ENCODE measurements at regions not wholly inside any gene's neighbourhood (a gene's known extent, or its start where the extent isn't known, plus 50 kb on each side); places are given as distances from the start of the nearest gene placed in this dataset.

- 62% methylated on average over 6 of the region's 6 CpGs for WGBS
- Histone ChIP-seq H3K27ac (no peak overlapping the region), H3K9me3 (no peaks in the 10 kb centered on the region), H3K36me3 (no peaks in the 10 kb centered on the region), H3K27me3 (no peaks in the 10 kb centered on the region), H3K4me1 (peaks cover 2% of the 10 kb centered on the region), H3K4me3 (no peak overlapping the region)
- no peak for DNase-seq (ENCODE audit: low spot score in 2 of 2)
- TF ChIP-seq POLR2A (IDR thresholded peaks at IDR 0.05) (no peak), CTCF (IDR thresholded peaks at IDR 0.05) (no peak), EP300 (IDR thresholded peaks at IDR 0.05) (no peak), POLR2AphosphoS5 (IDR thresholded peaks at IDR 0.05) (no peak)
Measured at GRCh38 chr13:99071666-99072065, 93.8 kb upstream of the DOCK9 start.

- TF ChIP-seq CTCF (IDR thresholded peaks at IDR 0.05) (no peak), POLR2A (IDR thresholded peaks at IDR 0.05) (no peak), POLR2AphosphoS5 (IDR thresholded peaks at IDR 0.05) (no peak)
- 86% methylated on average over 2 of the region's 2 CpGs for WGBS
- Histone ChIP-seq H3K27ac (no peak overlapping the region), H3K4me3 (no peak overlapping the region), H3K36me3 (no peaks in the 10 kb centered on the region), H3K27me3 (no peaks in the 10 kb centered on the region), H3K9me3 (no peaks in the 10 kb centered on the region), H3K4me1 (no peaks in the 10 kb centered on the region)
- DNase-seq (ENCODE audit: low spot score in 2 of 2): no peak
Measured at GRCh38 chr13:99072356-99072755, 94.5 kb upstream of the DOCK9 start.

- no peak overlapping the region for H3K4me3 ChIP-seq
- no peak for TF ChIP-seq POLR2AphosphoS5 (IDR thresholded peaks at IDR 0.05)
- TF ChIP-seq POLR2A (IDR thresholded peaks at IDR 0.05): no peak
- TF ChIP-seq CTCF (IDR thresholded peaks at IDR 0.05): no peak
- TF ChIP-seq EP300 (IDR thresholded peaks at IDR 0.05): no peak
- H3K4me1 ChIP-seq: no peaks in the 10 kb centered on the region
- no peaks in the 10 kb centered on the region for H3K27me3 ChIP-seq
- H3K27ac ChIP-seq: no peak overlapping the region
- WGBS: 90% methylated on average over 4 of the region's 4 CpGs
- H3K36me3 ChIP-seq: no peaks in the 10 kb centered on the region
- no peak for DNase-seq (ENCODE audit: low spot score in 2 of 2)
- H3K9me3 ChIP-seq: no peaks in the 10 kb centered on the region
Measured at GRCh38 chr13:99072941-99073340, 95.1 kb upstream of the DOCK9 start.

- WGBS: 98% methylated on average over 2 of the region's 2 CpGs
- no peaks in the 10 kb centered on the region for H3K4me1 ChIP-seq
- H3K27ac ChIP-seq: no peak overlapping the region
- H3K27me3 ChIP-seq: no peaks in the 10 kb centered on the region
- no peak overlapping the region for H3K4me3 ChIP-seq
- H3K36me3 ChIP-seq: no peaks in the 10 kb centered on the region
- H3K9me3 ChIP-seq: no peaks in the 10 kb centered on the region
- DNase-seq (ENCODE audit: low spot score in 2 of 2): no peak
- TF ChIP-seq CTCF (IDR thresholded peaks at IDR 0.05) (no peak), EP300 (IDR thresholded peaks at IDR 0.05) (no peak), POLR2A (IDR thresholded peaks at IDR 0.05) (no peak), POLR2AphosphoS5 (IDR thresholded peaks at IDR 0.05) (no peak)
Measured at GRCh38 chr13:99074693-99075092, 96.8 kb upstream of the DOCK9 start.

DNA sequence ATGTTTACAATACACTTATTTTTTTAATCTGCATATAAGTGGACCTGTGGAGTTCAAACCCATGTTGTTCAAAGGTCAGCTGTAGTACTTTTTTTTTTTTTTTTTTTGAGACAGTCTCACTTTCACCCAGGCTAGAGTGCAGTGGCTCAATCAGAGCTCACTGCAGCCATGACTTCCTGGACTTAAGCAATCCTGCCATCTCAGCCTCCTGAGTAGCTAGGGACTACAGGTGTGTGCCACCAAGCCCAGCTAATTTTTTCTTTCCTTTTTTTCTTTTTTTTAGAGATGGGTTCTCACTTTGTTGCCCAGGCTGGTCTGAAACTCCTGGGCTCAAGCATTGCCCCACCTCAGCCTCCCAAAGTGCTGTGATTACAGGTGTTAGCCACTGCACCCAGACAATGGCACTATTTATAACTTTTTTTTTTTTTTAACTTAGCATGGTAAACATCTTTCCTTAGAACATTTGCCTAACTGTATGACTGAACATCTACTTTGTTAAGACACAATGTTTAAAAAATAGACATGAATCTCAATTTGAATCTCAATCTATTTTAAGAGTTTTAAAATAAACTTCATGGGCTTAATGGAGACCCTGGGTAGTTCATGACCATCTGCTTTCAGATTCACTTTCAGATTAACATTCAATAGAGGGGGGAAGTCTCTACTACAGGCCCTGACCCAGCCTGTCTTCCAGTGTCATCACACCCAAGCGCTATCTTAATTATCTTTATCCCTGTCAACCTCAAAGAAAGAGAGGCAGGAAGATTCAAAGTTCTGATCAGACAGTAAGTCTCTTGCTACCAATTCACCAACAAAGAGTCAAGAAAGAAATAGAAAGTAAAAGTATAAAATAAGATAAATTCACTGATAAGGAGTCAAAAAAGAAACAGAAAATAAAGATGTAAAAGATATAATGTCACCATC is 97.7 kb upstream of the DOCK9 start:
- 89% methylated on average over 1 of the region's 1 CpG for WGBS
- Histone ChIP-seq H3K9me3 (no peaks in the 10 kb centered on the region), H3K27me3 (no peaks in the 10 kb centered on the region), H3K4me3 (no peak overlapping the region), H3K4me1 (no peaks in the 10 kb centered on the region), H3K27ac (no peak overlapping the region), H3K36me3 (no peaks in the 10 kb centered on the region)
- no peak for DNase-seq (ENCODE audit: low spot score in 2 of 2)
- TF ChIP-seq POLR2AphosphoS5 (IDR thresholded peaks at IDR 0.05) (no peak), CTCF (IDR thresholded peaks at IDR 0.05) (no peak), POLR2A (IDR thresholded peaks at IDR 0.05) (no peak), EP300 (IDR thresholded peaks at IDR 0.05) (no peak)

All from suprapubic skin (tissue), 4 donors.